Right atrium auricular region (tissue), 2 donors: ENCODE measurements at regions not wholly inside any gene's neighbourhood (a gene's known extent, or its start where the extent isn't known, plus 50 kb on each side); places are given as distances from the start of the nearest gene placed in this dataset.
"Not testable (repeated sequence)": the region's sequence is repeated elsewhere in the genome, so short reads cannot be mapped to it uniquely, and the experiment has no call there.

ENCODE experiments used
- DNase-seq: peaks from one replicate; pipeline ENCODE4 v3.0.0-alpha.2; 2019; ENCODE audit warnings: low spot score
- H3K27ac ChIP-seq, 2 donors: fragments of 200-600 bp; sonication (generic); 1 replicate in 1 of 2; 2 replicates in 1 of 2; pipeline ENCODE4 v1.5.1; 2016 to 2019
- H3K27me3 ChIP-seq, 2 donors: fragments of 200-600 bp; sonication (generic); one replicate each; pipeline versions ENCODE4 v1.5.1 to v1.6.0; 2017 to 2019
- H3K36me3 ChIP-seq: fragments of 200-600 bp; sonication (generic); one replicate; pipeline ENCODE4 v1.5.1; 2016
- H3K4me1 ChIP-seq, 2 donors: fragments of 200-600 bp; sonication (generic); one replicate each; pipeline versions ENCODE4 v1.5.1 to v1.6.0; 2017 to 2019
- H3K4me3 ChIP-seq, 2 donors: fragments of 200-600 bp; sonication (generic); 1 replicate in 1 of 2; 2 replicates in 1 of 2; pipeline ENCODE4 v1.5.1; 2017 to 2019; ENCODE audit warnings: mild to moderate bottlenecking in 1 of 2, moderate library complexity in 1 of 2
- H3K9me3 ChIP-seq, 2 donors: fragments of 200-600 bp; sonication (generic); one replicate each; pipeline ENCODE4 v1.5.1; 2019
- TF ChIP-seq, protein P1 (sequence below), 2 donors: fragments of 200-600 bp; sonication (generic); IDR thresholded peaks; one replicate each; pipeline ENCODE4 v1.5.1; 2019; ENCODE audit warnings: antibody characterized with exemption in 2 of 2

DNA sequence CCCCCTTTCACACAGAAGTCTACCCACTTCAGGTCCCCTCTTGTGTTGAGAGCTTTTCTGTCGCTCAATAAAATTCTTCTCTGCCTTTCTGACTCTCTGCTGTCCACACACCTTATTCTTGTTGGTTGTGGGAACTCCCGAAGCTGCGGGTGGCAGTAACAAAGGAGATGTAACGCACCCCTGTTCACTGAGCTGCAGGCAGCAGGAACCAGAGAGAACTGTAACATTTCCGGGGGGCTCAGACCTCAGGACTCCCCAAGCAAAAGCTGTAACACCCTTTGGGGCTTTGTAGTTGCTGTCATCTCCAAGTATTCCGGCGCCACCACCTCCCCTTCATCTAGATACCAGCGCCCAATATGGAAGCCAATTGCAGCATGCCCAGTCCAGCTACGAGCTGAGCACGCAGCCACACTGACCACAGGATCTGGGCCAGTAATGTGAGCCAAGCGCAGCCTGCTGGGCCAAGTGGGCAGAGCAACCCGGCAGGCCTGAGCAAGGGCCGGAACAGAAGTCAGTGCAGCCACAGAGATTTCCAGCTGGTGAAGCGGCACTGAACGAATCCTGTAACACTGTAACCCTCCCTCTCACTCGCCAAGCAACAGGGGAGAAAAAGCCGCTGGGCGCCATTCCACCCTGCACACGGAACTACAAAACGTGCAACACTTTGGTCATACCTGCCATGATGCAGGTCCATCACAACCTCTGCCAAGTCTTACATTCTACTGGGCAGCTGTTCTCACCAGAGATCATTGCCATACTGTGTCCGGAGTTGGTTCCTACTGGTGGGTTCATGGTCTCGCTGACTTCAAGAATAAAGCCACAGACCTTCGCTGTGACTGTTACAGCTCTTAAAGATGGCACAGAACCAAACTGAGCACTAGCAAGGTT, 194.3 kb downstream of the SPATA31A6 start:
- H3K9me3 ChIP-seq, DNase-seq, H3K27me3 ChIP-seq, H3K4me3 ChIP-seq, H3K27ac ChIP-seq, H3K36me3 ChIP-seq, H3K4me1 ChIP-seq: not testable (repeated sequence)

GRCh38 chr9:42378418-42378815, 195.0 kb downstream of the SPATA31A6 start:
- no peaks in the 10 kb centered on the region for H3K36me3 ChIP-seq
- TF ChIP-seq, protein P1, sequence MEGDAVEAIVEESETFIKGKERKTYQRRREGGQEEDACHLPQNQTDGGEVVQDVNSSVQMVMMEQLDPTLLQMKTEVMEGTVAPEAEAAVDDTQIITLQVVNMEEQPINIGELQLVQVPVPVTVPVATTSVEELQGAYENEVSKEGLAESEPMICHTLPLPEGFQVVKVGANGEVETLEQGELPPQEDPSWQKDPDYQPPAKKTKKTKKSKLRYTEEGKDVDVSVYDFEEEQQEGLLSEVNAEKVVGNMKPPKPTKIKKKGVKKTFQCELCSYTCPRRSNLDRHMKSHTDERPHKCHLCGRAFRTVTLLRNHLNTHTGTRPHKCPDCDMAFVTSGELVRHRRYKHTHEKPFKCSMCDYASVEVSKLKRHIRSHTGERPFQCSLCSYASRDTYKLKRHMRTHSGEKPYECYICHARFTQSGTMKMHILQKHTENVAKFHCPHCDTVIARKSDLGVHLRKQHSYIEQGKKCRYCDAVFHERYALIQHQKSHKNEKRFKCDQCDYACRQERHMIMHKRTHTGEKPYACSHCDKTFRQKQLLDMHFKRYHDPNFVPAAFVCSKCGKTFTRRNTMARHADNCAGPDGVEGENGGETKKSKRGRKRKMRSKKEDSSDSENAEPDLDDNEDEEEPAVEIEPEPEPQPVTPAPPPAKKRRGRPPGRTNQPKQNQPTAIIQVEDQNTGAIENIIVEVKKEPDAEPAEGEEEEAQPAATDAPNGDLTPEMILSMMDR (IDR thresholded peaks at IDR 0.05) = no peak
- H3K9me3 ChIP-seq = no peaks in the 10 kb centered on the region
- no peak for DNase-seq
- no peak overlapping the region for H3K4me3 ChIP-seq
- no peaks in the 10 kb centered on the region for H3K4me1 ChIP-seq
- H3K27ac ChIP-seq = no peak overlapping the region
- no peaks in the 10 kb centered on the region for H3K27me3 ChIP-seq

DNA sequence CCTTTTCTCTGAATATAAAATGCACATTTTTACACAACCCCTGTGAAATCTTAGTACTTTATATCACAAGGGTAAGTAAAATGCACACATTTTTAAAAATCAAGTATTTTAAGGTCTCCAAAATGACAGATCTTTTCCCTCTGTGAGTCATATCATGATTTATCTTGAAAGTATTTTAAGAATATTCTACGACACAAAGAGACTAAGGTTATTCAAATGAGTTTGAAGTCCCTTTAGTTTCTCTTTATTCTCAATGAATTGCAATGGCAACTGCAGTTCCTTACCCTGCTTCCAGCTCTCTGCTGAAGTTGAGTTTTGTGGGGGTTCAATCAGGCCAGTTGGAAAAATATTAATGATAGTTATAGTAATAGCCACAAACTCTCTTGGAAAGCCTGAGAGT, 196.1 kb downstream of the SPATA31A6 start:
- not testable (repeated sequence) for H3K4me3 ChIP-seq, H3K4me1 ChIP-seq

DNA sequence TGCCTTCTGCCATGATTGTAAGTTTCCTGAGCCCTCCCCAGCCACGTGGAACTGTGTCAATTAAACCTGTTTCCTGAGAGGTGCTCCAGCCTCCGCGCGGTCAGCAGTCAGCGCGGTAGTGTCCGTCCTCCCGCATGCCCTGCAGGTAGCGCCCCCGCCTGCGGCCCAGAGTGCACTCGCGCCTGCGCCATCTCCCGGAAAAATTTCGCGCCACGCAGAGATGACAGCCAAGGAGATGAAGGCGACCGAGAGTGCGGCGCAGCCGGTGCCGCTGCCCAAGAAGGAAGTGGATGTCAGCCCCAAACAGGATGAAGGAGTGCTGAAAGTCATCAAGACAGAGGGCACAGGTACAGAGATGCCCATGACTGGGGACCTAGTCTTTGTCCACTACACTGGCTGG, 201.1 kb downstream of the SPATA31A6 start:
- H3K36me3 ChIP-seq, DNase-seq, H3K4me1 ChIP-seq, H3K9me3 ChIP-seq, H3K4me3 ChIP-seq, H3K27ac ChIP-seq, H3K27me3 ChIP-seq: not testable (repeated sequence)

More for the DNA sequence above, 196.1 kb downstream of the SPATA31A6 start:
- not testable (repeated sequence) for H3K27ac ChIP-seq, H3K27me3 ChIP-seq, H3K9me3 ChIP-seq, H3K36me3 ChIP-seq, DNase-seq

- H3K27me3 ChIP-seq, H3K9me3 ChIP-seq, DNase-seq, H3K4me1 ChIP-seq, H3K27ac ChIP-seq, H3K36me3 ChIP-seq, H3K4me3 ChIP-seq: not testable (repeated sequence)
These were observed 202.2 kb downstream of the SPATA31A6 start for GRCh38 chr9:42385574-42386120.

DNA sequence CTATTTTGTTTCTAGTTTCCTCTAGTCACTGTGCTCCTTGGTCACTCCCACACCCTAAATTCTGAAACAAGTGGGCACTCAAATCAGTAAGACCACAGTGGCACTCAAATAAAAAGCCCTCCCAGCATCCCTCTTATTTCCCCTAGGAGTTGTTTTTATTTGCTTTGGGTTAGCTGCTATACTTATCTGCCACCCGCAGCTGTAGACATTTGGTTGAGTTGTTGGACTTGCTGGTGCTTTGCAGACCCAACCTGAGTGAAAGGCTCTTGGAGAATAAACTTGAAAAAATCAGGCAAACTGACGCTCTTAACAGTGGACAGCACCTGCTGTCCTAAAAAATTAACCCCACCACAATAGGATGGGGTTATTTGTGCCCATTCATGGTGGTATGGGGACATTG, 203.0 kb downstream of the SPATA31A6 start:
- DNase-seq = no peak
- H3K4me3 ChIP-seq = no peak overlapping the region
- H3K27me3 ChIP-seq = no peaks in the 10 kb centered on the region
- TF ChIP-seq, protein P1 (IDR thresholded peaks at IDR 0.05) = no peak
- no peaks in the 10 kb centered on the region for H3K4me1 ChIP-seq
- no peaks in the 10 kb centered on the region for H3K36me3 ChIP-seq
- no peaks in the 10 kb centered on the region for H3K9me3 ChIP-seq
- H3K27ac ChIP-seq = no peak overlapping the region

- TF ChIP-seq, protein P1 (IDR thresholded peaks at IDR 0.05) = no peak
- Histone ChIP-seq H3K36me3 (no peaks in the 10 kb centered on the region), H3K9me3 (no peaks in the 10 kb centered on the region), H3K4me1 (no peaks in the 10 kb centered on the region), H3K27me3 (no peaks in the 10 kb centered on the region), H3K27ac (no peak overlapping the region), H3K4me3 (no peak overlapping the region)
- no peak for DNase-seq
These were observed 204.8 kb downstream of the SPATA31A6 start for GRCh38 chr9:42388146-42388690.
